T-helper 1 cell treated with Interleukin-12 subunit alpha and Interleukin-12 subunit beta and Interleukin-4 antibody, amounts not matched to agents 30 μg/mL and 1 μg/mL, for 36 hours (primary cell): ENCODE measurements at regions not wholly inside any gene's neighbourhood (a gene's known extent, or its start where the extent isn't known, plus 50 kb on each side); places are given as distances from the start of the nearest gene placed in this dataset.

ENCODE experiments used
- H3K27ac Mint-ChIP-seq: one replicate; pipeline ENCODE4 v1.8.0; 2021; ENCODE audit warnings: mild to moderate bottlenecking, mixed read lengths
- H3K27me3 Mint-ChIP-seq: one replicate; pipeline ENCODE4 v1.8.0; 2021; ENCODE audit warnings: low read depth, mixed read lengths
- H3K36me3 Mint-ChIP-seq: one replicate; pipeline ENCODE4 v1.8.0; 2021; ENCODE audit warnings: low read depth, mixed read lengths
- H3K4me1 Mint-ChIP-seq: one replicate; pipeline ENCODE4 v1.8.0; 2021; ENCODE audit warnings: low read depth, mixed read lengths
- H3K4me3 Mint-ChIP-seq: one replicate; pipeline ENCODE4 v1.8.0; 2021; ENCODE audit warnings: mild to moderate bottlenecking, moderate library complexity, mixed read lengths
- H3K9me3 Mint-ChIP-seq: one replicate; pipeline ENCODE4 v1.8.0; 2021; ENCODE audit warnings: mixed read lengths

DNA sequence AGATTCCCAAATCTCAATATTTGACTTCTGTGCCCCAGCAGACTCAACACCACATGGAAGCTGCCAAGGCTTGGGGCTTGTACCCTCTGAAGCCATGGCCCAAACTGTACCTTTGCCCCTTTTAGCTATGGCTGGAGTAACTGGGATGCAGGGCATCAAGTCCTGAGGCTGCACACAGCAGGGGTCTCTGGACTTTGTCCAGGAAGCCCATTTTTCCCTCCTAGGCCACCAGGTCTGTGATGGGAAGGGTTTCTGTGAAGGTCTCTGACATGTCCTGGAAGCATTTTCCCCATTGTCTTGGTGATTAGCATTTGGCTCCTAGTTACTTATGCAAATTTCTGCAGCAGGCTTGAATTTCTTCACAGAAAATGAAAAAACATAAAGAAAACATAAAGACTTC is 762.3 kb downstream of the GALC start:
- Mint-ChIP-seq H3K4me3 (no peak overlapping the region), H3K36me3 (no peaks in the 10 kb centered on the region), H3K27ac (no peak overlapping the region), H3K27me3 (no peaks in the 10 kb centered on the region), H3K4me1 (no peaks in the 10 kb centered on the region), H3K9me3 (peaks cover 20% of the 10 kb centered on the region)

DNA sequence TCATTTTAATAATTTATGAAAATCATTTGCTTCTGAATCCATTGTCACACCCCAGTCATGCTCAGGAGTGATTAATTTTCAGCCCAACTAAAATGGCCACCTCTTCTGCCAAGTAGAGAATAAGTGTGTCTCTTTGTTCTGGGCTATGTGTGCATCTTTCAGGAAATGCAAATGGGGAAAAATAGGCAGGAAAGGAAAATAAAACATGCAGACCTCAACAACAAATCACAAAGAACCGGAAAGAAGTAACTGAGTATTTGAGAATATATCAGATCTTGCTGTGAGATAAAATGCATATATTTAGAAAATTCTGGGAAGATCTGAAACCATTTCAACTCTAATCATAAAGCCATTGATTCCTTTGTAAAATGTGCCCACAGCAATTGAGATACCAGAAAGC is 763.9 kb downstream of the GALC start:
- Mint-ChIP-seq H3K27ac (no peak overlapping the region), H3K4me1 (no peaks in the 10 kb centered on the region), H3K9me3 (peaks cover 13% of the 10 kb centered on the region), H3K4me3 (no peak overlapping the region), H3K36me3 (no peaks in the 10 kb centered on the region), H3K27me3 (no peaks in the 10 kb centered on the region)

GRCh38 chr14:87217023-87217422 is 776.0 kb downstream of the GALC start:
- no peaks in the 10 kb centered on the region for H3K36me3 Mint-ChIP-seq
- no peak overlapping the region for H3K27ac Mint-ChIP-seq
- H3K27me3 Mint-ChIP-seq: no peaks in the 10 kb centered on the region
- peaks cover 16% of the 10 kb centered on the region for H3K9me3 Mint-ChIP-seq
- no peaks in the 10 kb centered on the region for H3K4me1 Mint-ChIP-seq
- no peak overlapping the region for H3K4me3 Mint-ChIP-seq

DNA sequence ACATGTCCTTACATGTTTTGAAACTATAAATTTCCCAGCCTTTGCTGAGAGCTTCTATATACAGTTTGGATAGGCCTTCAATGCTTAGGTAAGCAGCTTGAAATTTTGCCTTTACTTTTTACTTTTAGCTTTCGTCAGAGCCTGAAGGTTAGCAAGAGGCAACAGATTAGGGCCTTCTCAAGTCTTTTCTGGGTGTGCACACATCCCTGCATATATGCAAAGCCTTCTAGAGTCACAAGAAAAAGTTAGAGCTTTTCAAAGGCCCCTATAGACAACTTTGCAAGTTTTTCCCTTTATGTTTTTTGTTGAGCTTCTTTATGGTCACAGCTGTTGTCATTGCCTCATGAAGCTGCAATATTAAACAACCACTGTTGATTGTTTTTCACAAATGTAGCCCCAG is 778.4 kb downstream of the GALC start:
- no peaks in the 10 kb centered on the region for H3K36me3 Mint-ChIP-seq
- H3K27me3 Mint-ChIP-seq: no peaks in the 10 kb centered on the region
- no peak overlapping the region for H3K27ac Mint-ChIP-seq
- H3K4me1 Mint-ChIP-seq: no peaks in the 10 kb centered on the region
- no peak overlapping the region for H3K4me3 Mint-ChIP-seq
- H3K9me3 Mint-ChIP-seq: peaks cover 16% of the 10 kb centered on the region

- H3K4me1 Mint-ChIP-seq: no peaks in the 10 kb centered on the region
- no peak overlapping the region for H3K27ac Mint-ChIP-seq
- no peak overlapping the region for H3K4me3 Mint-ChIP-seq
- no peaks in the 10 kb centered on the region for H3K36me3 Mint-ChIP-seq
- peaks cover 8% of the 10 kb centered on the region for H3K9me3 Mint-ChIP-seq
- no peaks in the 10 kb centered on the region for H3K27me3 Mint-ChIP-seq
Observed at GRCh38 chr14:87207756-87208155, 785.2 kb downstream of the GALC start.

DNA sequence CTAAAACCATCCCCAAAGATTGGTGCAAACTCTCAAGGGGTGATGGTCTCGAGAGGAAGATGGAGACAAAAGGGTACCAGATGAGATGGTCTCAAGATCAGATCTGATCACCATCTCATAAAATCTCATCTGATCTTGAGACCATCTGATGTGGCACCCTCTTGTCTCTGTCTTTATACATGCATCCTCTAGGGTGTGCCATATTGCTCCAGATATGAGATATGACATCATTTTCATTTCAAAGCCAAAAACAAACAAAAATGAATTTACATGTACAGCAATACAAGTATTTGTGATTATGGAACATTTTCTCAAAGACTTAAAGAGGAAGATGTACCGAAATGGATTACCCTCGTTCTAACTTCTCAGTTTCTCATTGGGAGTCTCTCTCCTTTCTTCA is 787.2 kb downstream of the GALC start:
- H3K9me3 Mint-ChIP-seq: peaks cover 12% of the 10 kb centered on the region
- H3K4me3 Mint-ChIP-seq: no peak overlapping the region
- no peaks in the 10 kb centered on the region for H3K27me3 Mint-ChIP-seq
- no peak overlapping the region for H3K27ac Mint-ChIP-seq
- no peaks in the 10 kb centered on the region for H3K36me3 Mint-ChIP-seq
- H3K4me1 Mint-ChIP-seq: no peaks in the 10 kb centered on the region

DNA sequence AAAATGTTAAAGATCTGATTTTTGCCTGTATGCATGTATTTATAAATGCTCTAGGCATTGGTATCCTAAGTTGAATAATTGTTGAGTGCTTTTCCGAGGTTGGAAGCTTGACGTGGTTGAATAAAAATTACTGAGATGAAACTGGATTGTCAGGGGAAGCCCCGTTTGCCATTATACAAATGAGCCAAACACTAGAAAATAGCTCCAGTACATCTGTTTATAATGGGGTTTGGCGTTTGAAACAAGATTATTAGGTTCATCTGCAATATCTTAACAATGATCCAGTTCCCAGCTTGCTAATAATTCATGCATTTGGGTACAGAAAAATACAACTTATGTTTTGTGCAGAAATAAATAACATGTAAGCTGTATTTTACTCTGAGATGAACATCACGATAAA is 789.6 kb downstream of the GALC start:
- no peaks in the 10 kb centered on the region for H3K27me3 Mint-ChIP-seq
- no peak overlapping the region for H3K4me3 Mint-ChIP-seq
- no peaks in the 10 kb centered on the region for H3K4me1 Mint-ChIP-seq
- H3K9me3 Mint-ChIP-seq: peaks cover 9% of the 10 kb centered on the region
- no peak overlapping the region for H3K27ac Mint-ChIP-seq
- no peaks in the 10 kb centered on the region for H3K36me3 Mint-ChIP-seq

GRCh38 chr14:87199381-87199780 is 793.6 kb downstream of the GALC start:
- Mint-ChIP-seq H3K27ac (no peak overlapping the region), H3K4me1 (no peaks in the 10 kb centered on the region), H3K36me3 (no peaks in the 10 kb centered on the region), H3K9me3 (peaks cover 10% of the 10 kb centered on the region), H3K27me3 (no peaks in the 10 kb centered on the region), H3K4me3 (no peak overlapping the region)

DNA sequence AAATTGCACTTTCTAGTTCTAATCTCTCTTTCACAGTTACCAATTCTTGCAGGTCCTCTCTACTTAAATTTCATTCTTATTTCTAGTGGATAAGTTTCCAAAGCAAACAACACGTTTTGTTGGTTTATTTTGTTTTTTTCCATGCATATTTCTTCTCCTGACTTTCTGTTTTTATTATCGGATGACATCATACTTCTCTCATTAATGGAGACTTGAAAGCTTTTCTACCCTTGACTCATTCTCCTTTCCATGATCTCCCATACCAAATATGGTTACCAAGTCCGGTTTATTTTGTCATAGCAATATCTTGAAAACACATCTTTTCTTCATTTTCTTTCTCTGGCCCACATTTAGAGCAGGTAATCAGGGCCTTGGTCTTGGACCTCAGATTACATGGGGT is 796.5 kb downstream of the GALC start:
- no peaks in the 10 kb centered on the region for H3K36me3 Mint-ChIP-seq
- H3K4me3 Mint-ChIP-seq: no peak overlapping the region
- H3K9me3 Mint-ChIP-seq: peaks cover 9% of the 10 kb centered on the region
- no peak overlapping the region for H3K27ac Mint-ChIP-seq
- no peaks in the 10 kb centered on the region for H3K27me3 Mint-ChIP-seq
- H3K4me1 Mint-ChIP-seq: no peaks in the 10 kb centered on the region

DNA sequence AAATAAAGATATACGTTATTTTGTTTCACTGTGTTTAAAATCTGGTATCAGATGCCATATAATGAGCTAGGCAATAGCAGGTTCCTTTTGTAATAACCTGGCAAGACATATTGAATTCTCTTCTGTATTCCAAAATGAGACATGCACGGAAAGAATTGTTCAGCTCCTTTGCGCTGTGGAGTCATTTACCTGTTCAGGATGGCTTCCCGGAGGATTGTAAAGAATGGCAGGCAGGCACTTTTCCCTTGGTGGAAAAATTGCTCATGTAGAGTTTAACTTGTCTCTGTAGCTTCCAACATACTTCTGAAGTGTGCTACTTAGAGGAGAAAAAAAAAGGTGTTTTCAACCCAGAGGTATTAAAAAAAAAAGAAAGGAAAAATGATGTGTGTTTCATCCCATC is 805.2 kb downstream of the GALC start:
- Mint-ChIP-seq H3K4me3 (no peak overlapping the region), H3K4me1 (no peaks in the 10 kb centered on the region), H3K9me3 (peaks cover 36% of the 10 kb centered on the region), H3K36me3 (no peaks in the 10 kb centered on the region), H3K27ac (no peak overlapping the region), H3K27me3 (no peaks in the 10 kb centered on the region)

DNA sequence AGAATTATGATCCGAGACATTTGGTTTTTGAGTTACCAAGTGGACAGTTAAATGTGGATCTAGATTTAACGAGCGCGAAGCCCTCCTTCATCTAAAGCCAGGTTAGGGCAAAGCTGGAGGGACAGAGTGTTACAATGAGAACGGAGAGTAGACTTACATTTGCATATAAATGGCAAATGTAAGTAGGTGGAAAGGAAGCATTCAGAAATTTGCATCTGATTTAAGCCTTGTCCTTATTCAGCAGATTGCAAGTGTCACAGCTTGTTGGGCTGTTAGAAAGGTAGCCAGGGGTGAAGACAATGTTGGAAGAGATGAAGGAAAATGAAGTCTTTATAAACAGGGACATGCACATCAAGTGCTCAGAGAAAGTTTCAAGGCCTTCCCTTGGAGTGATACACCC is 806.2 kb downstream of the GALC start:
- Mint-ChIP-seq H3K9me3 (peaks cover 34% of the 10 kb centered on the region), H3K4me1 (no peaks in the 10 kb centered on the region), H3K27ac (no peak overlapping the region), H3K27me3 (no peaks in the 10 kb centered on the region), H3K36me3 (no peaks in the 10 kb centered on the region), H3K4me3 (no peak overlapping the region)

- H3K27ac Mint-ChIP-seq: no peak overlapping the region
- H3K36me3 Mint-ChIP-seq: no peaks in the 10 kb centered on the region
- no peak overlapping the region for H3K4me3 Mint-ChIP-seq
Observed at GRCh38 chr14:87185961-87186560, 806.9 kb downstream of the GALC start.

DNA sequence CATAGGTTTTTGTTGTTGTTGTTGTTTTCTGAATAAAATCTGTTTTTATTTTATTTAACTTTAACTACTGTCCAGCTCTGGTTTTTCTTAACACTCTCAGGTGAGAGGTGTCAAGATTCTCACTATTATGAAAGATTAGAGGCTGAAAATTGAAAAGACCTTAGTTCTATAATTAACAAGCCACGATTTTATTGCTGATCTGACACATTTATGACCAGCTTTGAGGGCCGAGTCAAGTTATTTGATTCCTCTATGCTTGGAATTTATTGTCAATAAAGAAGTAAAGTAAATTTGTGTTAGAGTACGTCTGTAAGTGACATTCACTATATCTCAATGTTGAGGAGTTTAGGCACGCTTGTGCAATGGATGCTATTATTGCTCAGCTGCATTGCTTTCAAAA is 808.8 kb downstream of the GALC start:
- no peaks in the 10 kb centered on the region for H3K36me3 Mint-ChIP-seq
- no peak overlapping the region for H3K27ac Mint-ChIP-seq
- no peak overlapping the region for H3K4me3 Mint-ChIP-seq
- peaks cover 23% of the 10 kb centered on the region for H3K9me3 Mint-ChIP-seq
- no peaks in the 10 kb centered on the region for H3K27me3 Mint-ChIP-seq
- no peaks in the 10 kb centered on the region for H3K4me1 Mint-ChIP-seq

More at GRCh38 chr14:87185961-87186560, 806.9 kb downstream of the GALC start:
- Mint-ChIP-seq H3K27me3 (no peaks in the 10 kb centered on the region), H3K4me1 (no peaks in the 10 kb centered on the region), H3K9me3 (peaks cover 31% of the 10 kb centered on the region)

DNA sequence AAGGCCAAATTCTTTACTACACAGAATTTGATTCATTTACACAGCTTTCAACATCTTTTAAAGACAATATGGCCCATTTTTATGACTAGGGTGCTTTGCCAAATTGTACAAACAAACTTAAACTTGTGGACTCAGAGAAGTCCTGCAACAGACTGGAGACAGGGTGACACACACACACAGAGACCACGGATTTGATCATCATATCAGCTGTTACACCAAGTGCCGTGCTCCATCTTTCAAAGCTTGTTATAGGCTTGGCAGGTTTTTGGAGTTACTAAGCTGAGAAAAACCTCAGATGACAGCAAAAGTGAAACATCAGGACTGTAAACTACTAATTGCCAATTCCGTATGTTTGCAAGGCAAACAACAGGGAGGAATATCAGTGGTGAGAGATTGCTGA is 811.7 kb downstream of the GALC start:
- Mint-ChIP-seq H3K4me3 (no peak overlapping the region), H3K27ac (no peak overlapping the region), H3K27me3 (no peaks in the 10 kb centered on the region), H3K36me3 (no peaks in the 10 kb centered on the region), H3K9me3 (peaks cover 24% of the 10 kb centered on the region), H3K4me1 (no peaks in the 10 kb centered on the region)

DNA sequence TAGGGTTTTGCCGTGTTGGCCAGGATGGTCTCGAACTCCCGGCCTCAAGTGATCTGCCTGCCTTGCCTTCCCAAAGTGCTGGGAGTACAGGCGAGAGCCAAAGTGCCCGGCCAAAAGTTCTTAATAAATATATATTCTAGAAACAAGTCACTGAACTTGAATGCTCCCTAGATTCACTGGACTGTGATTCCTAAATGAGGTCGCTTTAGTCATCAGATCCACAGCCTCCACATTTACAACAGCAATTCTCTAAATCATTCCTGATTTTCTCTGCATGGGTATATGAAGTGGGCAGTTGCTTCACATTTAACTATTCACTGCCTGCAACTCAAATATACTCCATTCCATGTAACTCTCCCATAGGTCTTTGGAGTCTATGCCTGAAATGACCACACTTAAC is 813.0 kb downstream of the GALC start:
- Mint-ChIP-seq H3K27ac (no peak overlapping the region), H3K27me3 (no peaks in the 10 kb centered on the region)

GRCh38 chr14:87178277-87178676 is 814.7 kb downstream of the GALC start:
- no peaks in the 10 kb centered on the region for H3K27me3 Mint-ChIP-seq
- H3K4me1 Mint-ChIP-seq: no peaks in the 10 kb centered on the region
- no peak overlapping the region for H3K27ac Mint-ChIP-seq
- no peaks in the 10 kb centered on the region for H3K36me3 Mint-ChIP-seq
- H3K4me3 Mint-ChIP-seq: no peak overlapping the region
- peaks cover 23% of the 10 kb centered on the region for H3K9me3 Mint-ChIP-seq

More for the DNA sequence above, 813.0 kb downstream of the GALC start:
- no peaks in the 10 kb centered on the region for H3K36me3 Mint-ChIP-seq
- H3K4me3 Mint-ChIP-seq: no peak overlapping the region
- peaks cover 26% of the 10 kb centered on the region for H3K9me3 Mint-ChIP-seq
- H3K4me1 Mint-ChIP-seq: no peaks in the 10 kb centered on the region
